GM12873 (cell line): ENCODE measurements at regions not wholly inside any gene's neighbourhood (a gene's known extent, or its start where the extent isn't known, plus 50 kb on each side); places are given as distances from the start of the nearest gene placed in this dataset.

Source experiments
- TF ChIP-seq, protein P1 (sequence below): IDR thresholded peaks from 2 replicates; pipeline ENCODE4 v1.5.1; 2012; ENCODE audit warnings: low read depth, mild to moderate bottlenecking, moderate library complexity, low read length, control low read depth; ENCODE audit not compliant: insufficient read depth; ENCODE audit errors: missing control alignments

DNA sequence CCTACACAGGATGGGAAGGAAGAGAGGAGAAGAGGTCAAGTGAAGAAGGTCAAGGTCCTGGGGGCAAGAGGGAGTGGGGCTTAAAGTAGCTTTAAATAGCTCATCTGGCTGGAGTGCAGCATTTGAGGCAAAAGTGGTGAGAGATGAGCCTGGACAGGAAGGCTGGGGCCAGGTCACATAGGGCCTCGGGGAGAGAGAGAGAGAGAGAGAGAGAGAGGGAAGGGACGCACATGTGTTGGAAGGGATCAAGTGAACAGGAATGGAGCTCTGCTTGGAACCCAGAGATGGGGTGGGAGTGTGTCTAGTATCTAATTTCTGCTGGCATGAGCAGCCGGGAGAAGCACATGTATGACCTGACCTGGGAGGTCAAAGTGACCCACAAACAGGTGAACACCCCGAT is 407.5 kb downstream of the MED13L start:
- TF ChIP-seq, protein P1, sequence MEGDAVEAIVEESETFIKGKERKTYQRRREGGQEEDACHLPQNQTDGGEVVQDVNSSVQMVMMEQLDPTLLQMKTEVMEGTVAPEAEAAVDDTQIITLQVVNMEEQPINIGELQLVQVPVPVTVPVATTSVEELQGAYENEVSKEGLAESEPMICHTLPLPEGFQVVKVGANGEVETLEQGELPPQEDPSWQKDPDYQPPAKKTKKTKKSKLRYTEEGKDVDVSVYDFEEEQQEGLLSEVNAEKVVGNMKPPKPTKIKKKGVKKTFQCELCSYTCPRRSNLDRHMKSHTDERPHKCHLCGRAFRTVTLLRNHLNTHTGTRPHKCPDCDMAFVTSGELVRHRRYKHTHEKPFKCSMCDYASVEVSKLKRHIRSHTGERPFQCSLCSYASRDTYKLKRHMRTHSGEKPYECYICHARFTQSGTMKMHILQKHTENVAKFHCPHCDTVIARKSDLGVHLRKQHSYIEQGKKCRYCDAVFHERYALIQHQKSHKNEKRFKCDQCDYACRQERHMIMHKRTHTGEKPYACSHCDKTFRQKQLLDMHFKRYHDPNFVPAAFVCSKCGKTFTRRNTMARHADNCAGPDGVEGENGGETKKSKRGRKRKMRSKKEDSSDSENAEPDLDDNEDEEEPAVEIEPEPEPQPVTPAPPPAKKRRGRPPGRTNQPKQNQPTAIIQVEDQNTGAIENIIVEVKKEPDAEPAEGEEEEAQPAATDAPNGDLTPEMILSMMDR = no peak

DNA sequence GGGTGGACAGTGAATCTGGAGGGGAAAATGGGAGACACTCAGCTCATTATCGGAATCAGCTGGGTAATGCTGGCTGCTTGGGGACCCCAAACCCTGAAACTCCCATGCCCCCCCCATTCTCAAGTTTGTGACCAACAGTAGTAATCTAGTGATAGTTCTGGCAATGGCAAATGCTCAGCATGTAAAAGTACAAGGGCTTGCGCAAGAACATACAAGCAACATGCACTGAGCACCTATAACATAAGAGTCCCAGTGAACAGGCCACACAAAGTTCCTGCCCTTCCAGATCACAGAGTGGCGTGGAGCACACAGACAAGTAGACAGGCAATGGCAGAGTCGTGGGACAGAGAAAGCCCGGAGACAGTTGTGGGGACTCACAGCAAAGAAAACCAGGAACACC is 407.9 kb downstream of the MED13L start:
- TF ChIP-seq, protein P1 = no peak

GRCh38 chr12:115868624-115869023 is 408.9 kb downstream of the MED13L start:
- TF ChIP-seq, protein P1 = no peak

DNA sequence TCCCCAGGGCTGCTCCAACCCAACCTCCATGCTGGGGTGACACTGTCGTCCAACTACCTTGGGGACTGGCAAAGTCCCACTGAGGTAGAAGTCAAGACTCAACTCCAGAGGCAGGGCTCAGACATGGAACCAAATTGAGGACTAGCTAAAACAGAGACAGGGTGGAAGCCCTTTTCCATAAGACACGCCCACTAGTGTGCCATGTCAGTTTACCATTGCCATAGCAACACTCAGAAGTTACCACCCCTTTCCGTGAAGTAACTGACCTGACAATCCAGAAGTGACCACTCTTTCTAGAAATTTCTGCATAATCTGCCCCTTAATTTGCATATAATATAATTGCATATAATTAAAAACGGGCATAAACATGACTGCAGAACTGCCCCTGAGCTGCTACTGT is 409.6 kb downstream of the MED13L start:
- TF ChIP-seq, protein P1 = no peak

GRCh38 chr12:115866909-115867525 is 410.5 kb downstream of the MED13L start:
- TF ChIP-seq, protein P1 = peak; percentile 22

DNA sequence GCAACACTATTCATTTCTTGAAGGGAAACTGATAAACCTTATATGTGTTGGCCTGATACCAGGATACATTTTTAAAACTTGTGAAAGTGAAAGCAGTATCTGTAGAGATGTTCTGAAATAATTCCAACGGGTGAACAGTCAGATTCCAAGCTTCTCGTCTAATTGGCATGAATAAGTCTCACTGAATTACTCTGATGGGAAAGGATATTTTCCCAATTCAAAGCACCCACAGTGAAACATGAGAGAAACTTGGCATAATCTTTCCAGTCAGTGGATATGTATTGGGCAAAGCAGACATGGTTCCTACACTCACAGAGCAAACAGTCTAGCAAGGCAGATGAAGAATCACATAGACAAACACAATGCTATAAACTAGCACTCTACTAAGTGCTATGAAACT is 413.1 kb downstream of the MED13L start:
- TF ChIP-seq, protein P1 = no peak

- TF ChIP-seq, protein P1 = no peak
Measured at GRCh38 chr12:115860619-115861018, 416.9 kb downstream of the MED13L start.

GRCh38 chr12:115859231-115859630 is 418.3 kb downstream of the MED13L start:
- TF ChIP-seq, protein P1 = no peak
